ENCODE measurements at regions not wholly inside any gene's neighbourhood (a gene's known extent, or its start where the extent isn't known, plus 50 kb on each side); places are given as distances from the start of the nearest gene placed in this dataset.

DNA sequence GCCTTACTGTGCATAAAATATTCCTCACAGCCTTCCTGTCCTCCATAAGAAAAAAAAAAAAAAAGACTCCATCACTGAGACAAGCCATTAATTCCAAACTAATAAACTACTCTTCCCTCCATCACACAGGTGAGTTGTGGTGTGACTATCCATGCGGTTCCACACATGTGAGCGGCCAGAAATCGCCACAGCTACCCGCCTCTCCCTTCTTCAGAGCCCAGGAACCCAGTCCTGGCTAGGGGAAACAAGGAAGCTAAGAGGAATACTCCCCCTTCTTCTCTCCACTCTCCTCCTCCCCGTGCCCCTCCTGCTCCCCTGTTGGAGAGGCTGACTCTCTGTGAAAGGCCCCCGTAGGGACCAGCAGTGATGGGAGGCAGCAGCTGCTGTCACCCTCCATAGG lies 128.6 kb upstream of the ARID1B start:
- no peak for DNase-seq (ENCODE audit: low read depth in 2 of 2)

DNA sequence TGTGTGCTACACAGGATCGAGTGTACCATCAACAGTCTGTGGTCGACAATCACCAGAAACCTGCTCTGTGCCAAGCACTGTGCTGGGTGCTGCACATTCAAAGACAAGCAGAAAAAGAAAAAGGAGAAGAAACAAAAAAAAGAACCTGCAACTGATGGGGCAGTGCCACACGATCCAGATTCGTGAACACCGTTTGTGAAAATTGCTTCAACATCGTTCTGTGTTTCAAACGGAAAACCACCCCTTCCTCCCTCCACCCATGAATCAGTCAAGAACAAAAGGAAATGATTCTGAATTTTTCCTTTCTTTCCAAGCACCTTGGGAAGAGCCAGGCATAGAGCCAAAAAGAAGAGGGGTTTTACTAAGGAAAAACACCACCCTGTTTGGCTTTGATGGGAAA lies 129.2 kb upstream of the ARID1B start:
- no peak for DNase-seq (ENCODE audit: low read depth in 2 of 2)

DNA sequence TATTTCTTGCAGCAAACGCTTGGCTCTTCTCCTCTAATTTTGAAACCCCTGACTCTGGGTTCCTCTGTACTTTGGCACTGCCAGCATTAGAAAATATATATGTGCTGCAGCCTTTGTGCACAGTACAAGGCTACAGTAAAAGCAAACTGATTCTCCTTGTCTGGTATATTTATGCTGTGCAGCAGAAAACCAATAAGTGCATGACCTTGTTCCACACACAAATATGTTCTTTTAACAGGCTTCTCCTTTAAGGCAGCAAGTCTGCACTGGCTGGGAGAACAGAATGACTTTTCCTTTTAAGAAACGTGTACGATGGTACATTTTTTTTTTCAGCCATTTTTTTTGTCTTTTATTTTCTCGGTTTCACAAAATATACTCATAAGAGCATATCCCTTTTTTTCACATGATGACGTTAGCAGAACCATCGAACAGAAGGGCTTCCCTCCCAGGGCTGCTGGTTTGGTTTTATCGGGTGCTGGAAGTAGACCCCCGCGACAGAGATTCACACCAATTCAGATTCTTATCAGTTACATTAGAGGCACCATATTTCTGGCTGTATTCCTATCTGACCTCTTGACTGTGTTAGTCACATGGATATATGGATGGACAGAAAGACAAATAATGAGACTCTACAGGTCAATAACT lies 129.9 kb upstream of the ARID1B start:
- DNase-seq (ENCODE audit: low read depth in 2 of 2), result no peak

DNA sequence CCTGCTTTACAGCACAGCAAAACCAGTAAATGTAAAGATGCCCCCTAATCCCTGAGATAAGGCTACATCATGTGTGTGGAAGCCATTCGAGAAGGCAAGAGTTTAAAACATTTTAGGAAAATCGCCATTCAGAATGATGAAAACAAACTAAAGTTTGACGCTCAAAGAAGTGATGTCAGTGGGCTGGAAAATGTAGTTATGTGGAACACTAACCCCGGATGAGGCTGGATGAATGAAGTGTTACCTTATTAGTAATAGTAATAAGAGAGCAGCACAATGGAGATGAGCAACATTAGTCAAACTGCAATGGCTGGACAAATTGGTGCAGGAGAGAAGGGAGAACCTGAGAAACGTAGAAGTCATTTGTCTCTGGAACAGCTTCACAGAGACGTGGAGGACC lies 130.7 kb upstream of the ARID1B start:
- no peak for DNase-seq (ENCODE audit: low read depth in 2 of 2)

DNA sequence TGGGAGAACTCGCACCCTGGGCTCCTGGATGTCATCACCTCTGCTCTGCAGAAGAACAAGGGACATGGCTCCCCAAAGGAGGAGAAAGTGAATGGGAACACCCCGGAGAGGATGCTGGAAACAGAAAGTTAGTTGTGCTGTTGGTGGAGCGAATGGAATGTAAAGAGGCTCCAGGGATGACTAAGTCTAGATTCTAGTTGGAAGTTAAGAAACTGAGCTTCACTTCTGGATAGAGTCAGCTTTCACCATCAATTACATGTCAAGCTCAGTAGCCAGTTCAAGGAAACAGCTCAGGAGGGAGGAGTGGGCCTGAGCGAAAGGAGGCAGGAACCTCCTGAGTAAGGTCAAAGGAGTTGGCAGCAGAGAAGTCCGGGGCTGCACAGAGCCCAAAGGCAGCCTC lies 132.1 kb upstream of the ARID1B start:
- no peak for DNase-seq (ENCODE audit: low read depth in 2 of 2)

DNA sequence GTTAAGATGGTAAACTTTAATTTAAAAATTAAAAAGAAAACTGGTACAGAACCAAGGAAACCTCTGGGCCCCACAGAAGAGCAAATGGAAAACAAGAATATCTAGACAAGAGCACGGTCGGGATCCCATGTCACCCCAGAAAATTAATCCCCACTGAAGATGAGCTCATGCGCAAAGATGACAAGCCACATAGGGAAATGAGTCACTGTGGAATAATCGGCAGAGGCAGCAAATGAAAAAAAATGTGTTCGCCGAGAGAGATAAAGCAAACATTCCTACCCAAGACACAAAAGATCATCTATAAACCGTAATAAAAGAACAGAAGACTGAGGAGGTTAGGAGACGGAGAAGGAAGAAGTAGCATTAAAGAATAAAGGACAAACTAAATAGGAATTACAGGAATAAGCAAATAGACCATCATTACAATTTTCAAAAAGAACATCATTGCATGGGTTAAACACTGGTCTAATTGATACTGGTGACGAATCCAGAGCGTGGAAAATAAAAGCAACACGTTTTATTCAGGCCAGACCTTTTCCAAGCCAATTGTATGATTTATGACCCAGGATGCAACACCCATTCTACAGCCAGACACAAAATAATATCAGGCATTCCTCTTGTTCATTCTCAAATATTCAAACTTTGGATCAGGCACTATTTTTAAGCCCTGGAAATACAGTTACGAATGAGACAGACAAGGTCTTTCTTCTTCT lies 138.0 kb upstream of the ARID1B start:
- no peak for DNase-seq (ENCODE audit: low read depth in 2 of 2)

DNA sequence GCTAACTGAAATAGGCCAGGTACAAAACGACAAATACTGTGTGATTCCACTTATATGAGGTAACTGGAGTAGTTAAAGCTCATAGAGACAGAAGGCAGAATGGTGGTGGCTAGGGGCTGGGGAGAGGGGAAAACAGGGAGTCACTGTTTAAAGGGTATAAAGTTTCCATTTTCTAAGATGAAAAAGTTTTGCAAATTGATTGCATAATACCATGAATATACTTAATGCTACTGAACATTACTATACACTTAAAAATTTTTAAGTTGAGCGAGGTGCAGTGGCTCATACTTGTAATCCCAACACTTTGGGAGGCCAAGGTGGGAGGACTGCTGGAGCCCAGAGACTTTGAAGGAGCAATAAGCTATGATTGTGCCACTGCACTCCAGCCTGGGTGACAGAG lies 138.6 kb upstream of the ARID1B start:
- no peak for DNase-seq (ENCODE audit: low read depth in 2 of 2)

DNA sequence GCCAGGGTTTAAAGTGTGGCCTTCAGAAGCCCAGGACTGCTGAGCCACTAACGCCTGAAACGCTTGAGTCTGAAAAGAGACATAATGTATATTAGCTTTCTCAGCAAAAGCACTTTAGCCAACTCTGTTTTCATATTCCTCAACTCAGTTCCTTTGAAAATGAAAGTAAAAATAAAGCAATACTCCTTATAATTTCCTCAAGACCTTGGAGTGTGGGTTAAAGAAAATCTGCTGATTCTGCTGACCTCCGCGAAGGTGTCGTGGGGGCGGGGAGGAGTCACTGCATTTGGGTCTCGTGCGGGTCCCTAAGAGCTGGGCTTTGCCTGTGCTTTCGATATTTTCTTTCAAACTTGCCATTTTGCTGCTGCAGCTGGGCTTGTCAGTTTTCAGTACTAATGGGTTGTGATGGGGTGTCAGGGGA lies 142.2 kb upstream of the ARID1B start:
- no peak for DNase-seq (ENCODE audit: low read depth in 2 of 2)

DNA sequence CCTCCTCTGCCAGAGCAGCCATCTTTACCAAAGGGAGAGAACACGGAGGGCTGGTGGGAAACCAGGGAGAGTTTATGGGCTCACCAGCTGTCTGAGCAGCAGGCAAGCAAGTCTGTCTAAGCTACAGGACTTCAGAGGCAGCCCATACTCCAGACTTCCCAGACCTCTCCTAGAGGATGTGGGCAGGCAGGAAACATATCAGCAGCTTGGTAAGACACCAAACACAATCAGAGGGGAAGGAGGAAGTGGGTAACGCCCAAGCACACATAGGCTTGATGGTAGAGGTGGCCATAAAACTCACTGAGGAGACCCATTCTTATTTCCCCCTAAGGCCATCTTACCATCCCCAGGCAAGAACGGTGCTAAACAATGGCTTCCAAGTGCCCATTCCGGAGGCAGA lies 143.1 kb upstream of the ARID1B start:
- DNase-seq (ENCODE audit: low read depth in 2 of 2), result no peak

DNA sequence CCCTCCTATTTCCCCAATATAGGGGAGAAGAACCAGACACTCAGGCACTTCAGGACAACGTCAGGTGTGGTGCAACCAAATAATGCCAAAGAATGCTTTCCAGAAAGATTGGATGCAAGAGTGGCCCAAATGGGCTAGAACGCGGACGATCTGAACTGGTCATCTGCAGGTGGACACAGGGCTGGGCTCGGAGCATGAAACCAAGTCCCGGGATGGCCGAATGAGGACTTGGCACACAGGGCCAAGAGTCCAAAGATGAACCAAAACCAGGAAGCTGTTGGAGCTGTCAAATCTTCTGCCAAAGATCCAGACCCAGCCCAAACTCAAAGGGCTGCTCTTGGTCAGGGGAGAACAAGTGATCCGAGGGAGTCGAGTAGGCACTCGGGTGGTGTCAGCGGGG lies 143.9 kb upstream of the ARID1B start:
- DNase-seq (ENCODE audit: low read depth in 2 of 2), result no peak

DNA sequence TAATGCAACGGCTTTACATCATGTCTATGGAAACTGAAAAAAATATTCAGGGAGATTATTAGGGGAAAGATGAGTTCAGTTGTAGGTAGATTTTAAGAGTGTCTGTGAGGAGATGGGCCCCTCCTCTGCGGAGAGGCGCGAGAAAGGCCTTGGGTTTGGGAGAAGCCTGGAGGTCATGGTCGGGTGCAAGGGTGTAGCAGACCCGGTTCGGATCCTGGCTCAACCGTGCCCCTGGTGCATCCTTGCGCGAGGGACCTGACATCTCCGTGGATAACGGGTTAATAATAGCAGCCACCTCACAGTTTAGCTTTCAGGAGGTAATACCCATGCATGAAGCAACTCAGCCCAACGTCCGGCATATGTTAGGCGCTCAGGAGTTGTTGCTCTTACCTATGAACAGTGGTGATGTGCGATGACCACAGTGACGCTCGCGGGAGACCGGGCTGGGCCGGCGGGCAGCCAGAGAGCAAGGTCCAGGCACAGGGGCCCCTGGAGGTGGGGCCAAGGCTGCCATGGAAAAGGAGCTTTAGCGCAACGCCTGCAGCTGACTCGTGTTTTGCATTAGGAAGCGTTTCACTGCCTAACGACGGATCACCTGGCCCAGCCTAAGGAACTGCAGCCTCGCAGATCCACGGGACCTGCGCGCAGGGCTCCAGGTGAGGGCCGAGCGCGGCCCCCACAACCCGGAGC lies 146.4 kb upstream of the ARID1B start:
- DNase-seq (ENCODE audit: low read depth in 2 of 2), result no peak

DNA sequence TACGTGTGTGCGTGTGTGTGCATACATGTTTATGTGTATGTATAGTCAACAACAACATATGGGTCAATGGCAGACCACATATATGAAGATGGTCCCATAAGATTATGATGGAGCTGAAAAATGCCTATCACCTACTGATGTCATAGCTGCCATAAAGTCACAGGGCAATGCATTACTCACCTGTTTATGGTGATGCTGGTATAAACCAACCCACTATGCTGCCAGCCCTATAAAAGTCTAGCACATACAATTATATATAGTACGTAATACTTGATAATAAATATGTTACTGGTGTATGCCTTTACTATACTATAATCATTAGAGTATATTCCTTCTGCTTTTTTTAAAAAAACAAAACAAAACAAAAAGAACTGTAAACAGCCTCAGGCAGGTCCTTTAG lies 148.4 kb upstream of the ARID1B start:
- DNase-seq (ENCODE audit: low read depth in 2 of 2), result no peak

DNA sequence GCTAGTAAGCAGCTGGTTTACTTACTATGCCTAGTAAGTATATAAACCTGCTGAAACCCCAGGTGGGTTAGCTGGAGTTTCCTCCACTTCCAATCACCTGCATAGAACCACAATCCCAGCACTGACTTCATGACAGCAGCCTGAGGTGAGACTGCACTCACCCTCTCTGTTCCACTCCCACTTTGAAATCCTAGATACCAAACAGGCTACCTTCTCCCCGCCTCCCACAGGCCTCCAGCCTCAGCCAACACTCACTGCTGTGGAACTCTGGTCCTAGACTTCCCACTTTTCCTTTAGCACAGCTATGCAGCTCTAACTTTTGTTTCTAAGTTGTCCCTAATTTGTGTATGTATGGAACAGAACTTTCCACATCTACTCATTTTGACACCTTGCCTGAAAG lies 149.7 kb upstream of the ARID1B start:
- no peak for DNase-seq (ENCODE audit: low read depth in 2 of 2)

DNA sequence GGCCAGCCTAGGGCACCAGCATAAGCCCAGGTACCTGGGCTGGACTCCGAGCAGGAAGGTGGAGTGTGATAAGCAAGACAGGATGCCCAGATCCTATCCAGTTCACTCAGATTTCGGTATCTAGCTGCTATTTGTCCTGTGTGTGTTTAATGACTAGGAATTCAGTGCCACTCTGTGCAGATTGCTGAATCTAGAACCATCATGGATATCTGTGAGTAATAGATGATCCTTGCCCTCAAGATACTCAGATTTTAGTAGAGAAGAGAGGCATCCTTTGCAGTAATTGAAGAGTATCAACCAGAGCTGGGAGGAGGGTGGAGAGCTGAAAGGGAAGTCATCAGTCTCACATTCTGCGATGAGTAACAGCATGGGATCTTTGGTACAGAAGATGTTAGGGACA lies 155.0 kb upstream of the ARID1B start:
- DNase-seq (ENCODE audit: low read depth in 2 of 2), result no peak

DNA sequence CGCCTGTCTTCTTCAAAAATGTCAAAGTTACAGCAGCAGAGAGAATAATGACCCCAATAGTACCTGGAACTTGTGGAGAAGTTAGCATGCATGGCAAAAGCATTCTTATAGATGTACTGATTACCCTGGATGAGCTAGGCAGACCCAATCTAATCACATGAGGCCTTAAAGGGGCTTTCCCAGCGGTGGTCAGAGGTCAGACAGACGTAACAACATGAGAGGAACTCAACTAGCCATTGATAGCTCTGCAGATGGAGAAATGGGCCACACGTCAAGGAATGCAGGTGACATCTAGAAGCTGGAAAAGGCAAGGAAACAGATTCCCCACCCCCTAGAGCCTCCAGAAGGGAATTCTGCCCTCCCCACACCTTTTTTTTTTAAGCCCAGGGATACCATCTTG lies 156.8 kb upstream of the ARID1B start:
- DNase-seq (ENCODE audit: low read depth in 2 of 2), result no peak

DNA sequence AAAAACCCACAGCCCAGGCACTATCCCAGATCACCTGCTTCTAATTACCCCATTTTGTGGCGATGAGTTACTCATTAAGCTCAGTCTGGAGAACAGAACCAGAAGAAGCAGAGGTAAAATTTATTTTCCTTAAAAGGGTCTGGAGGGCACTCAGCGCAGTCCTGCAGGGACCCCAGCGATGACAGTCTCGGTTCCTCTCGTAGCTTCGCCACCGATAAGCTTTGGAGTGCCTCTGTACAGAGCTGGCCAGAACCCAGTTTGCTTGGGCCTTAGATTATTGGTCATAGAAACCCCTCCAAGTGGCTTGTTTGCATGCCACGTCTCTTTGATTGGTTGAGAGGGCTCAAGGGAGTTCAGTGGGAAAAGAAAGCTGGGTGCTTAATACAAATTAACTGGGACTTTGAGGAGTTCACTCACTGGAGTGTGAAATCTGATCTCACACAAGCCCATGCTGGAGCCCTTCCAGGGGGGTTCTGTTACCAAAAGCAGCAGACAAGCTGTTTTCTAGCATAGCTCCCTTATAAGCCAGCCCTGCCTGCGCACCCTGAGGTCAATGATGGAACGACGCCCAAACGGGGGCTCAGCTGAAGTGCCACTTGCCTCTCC lies 158.5 kb upstream of the ARID1B start:
- DNase-seq (ENCODE audit: low read depth in 2 of 2), result no peak

DNA sequence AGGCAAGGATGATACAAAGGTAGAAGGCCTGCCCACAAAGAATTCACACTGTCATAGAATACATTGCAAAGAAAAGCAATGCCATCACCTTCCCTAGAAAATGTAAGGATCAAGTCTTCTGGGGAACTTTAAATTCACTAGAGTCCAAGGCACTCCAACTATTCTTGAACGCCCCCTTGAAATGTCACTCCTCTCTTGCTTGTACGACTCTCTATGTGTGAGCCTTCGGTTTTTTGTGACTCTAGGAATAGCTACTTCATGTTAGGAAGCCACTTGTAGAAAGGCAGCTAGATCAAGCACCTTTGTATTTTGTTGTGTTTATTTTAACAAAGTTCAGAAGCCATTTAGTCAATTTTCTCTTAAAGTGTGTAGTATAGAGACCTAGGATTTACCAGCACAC lies 159.2 kb upstream of the ARID1B start:
- DNase-seq (ENCODE audit: low read depth in 2 of 2), result no peak

DNA sequence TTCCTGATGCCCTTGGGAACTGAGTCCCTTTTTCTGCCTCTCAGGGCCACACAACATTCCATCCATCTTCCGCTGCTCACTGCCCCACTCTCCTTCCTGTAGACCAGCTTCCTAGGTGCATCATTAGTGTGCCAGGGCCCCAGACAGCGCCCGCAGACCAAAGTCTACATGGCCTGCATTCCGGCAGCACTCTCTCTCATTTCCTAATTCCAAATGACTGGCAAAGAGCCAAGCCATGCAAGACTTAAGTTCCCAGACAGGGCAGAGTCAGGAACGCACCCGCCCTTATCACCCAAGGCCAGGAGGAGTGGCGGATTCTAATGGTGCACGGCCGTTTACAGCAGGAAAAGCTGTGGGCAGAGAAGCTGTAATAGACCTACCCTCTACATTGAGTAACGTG lies 159.8 kb upstream of the ARID1B start:
- no peak for DNase-seq (ENCODE audit: low read depth in 2 of 2)

DNA sequence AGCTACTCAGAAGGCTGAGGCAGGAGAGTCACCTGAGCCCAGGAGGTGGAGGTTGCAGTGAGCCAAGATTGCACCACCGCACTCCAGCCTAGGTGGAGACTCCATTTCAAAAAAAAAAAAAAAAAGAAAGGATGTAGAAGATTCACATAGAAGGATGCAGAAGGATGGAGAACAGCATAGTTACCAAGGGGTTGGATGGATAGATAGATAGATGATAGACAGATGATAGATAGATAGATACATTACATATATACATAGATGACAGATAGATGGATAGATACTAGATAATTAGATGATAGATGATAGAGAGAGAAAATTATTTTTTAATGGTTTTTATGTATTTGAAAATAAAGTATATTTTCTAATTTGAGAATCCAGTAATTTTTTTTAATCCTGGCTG lies 160.7 kb upstream of the ARID1B start:
- DNase-seq (ENCODE audit: low read depth in 2 of 2), result no peak

DNA sequence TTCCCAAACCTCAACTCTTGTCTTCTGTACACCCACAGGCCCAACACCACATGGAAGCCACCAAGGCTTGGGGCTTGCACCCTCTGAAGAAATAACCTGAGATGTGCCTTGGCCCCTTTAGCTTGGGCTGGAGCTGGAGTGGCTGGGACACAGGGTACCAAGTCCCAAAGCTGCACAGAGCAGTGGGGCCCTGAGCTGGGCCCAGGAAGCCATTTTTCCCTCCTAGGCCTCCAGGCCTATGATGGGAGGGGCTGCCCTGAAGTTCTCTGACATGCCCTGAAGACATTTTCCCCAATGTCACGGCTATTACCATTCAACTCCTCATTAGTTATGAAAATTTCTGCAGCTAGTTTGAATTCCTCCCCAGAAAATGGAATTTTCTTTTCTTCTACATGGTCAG lies 163.2 kb upstream of the ARID1B start:
- no peak for DNase-seq (ENCODE audit: low read depth in 2 of 2)

DNA sequence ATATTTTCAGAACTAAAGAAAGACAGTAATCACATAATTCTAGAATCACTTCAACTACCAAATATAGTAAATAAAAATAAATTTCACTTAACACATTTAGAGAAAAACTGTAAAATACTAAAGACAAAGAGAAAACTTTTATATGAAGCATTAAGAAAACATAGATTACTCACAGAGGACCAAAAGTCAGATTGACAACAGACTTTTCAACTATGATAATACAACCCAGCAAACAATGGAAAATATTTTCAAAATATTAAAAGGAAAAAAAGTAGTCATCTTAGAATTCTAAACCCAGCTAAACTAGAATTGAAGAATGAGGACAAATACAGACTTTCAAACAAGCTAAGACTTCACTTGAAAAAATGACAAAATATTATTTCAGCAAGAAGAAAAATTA lies 164.8 kb upstream of the ARID1B start:
- DNase-seq (ENCODE audit: low read depth in 2 of 2), result no peak

DNA sequence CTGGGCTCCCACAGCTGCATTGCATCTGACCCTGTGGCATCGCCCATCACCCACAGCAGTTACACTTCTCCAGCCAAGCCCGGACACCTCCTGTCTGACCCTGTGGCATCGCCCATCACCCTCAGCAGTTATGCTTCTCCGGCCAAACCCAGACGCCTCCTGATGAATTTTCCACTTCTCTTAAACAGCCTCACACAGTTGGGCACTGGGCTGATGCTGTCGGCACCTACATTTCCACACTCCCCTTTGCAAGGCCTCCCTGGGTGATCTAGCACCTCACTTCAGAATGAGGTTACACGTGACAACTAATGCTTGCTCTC lies 175.2 kb upstream of the ARID1B start:
- no peak for DNase-seq (ENCODE audit: low read depth in 2 of 2)
